ENCODE measurements at regions not wholly inside any gene's neighbourhood (a gene's known extent, or its start where the extent isn't known, plus 50 kb on each side); places are given as distances from the start of the nearest gene placed in this dataset.
A peak's percentile ranks its signal among the peaks of the same experiment; 100 is the strongest.
"Not testable (repeated sequence)": the region's sequence is repeated elsewhere in the genome, so short reads cannot be mapped to it uniquely, and the experiment has no call there.

GRCh38 chr18:56284319-56284718 is 354.1 kb downstream of the TXNL1 start:
- no peak for DNase-seq (ENCODE audit: low spot score)
- no peak for ATAC-seq

- no peak for DNase-seq (ENCODE audit: low spot score)
- ATAC-seq = no peak
Observed at GRCh38 chr18:56283316-56283715, 355.1 kb downstream of the TXNL1 start.

GRCh38 chr18:56282234-56283104 is 355.9 kb downstream of the TXNL1 start:
- DNase-seq (ENCODE audit: low spot score) (no peak), ATAC-seq (no peak)

GRCh38 chr18:56279816-56280215 is 358.6 kb downstream of the TXNL1 start:
- DNase-seq (ENCODE audit: low spot score); ATAC-seq: not testable (repeated sequence)

- ATAC-seq = no peak
- no peak for DNase-seq (ENCODE audit: low spot score)
Observed at GRCh38 chr18:56278421-56279003, 359.9 kb downstream of the TXNL1 start.

- ATAC-seq (no peak), DNase-seq (ENCODE audit: low spot score) (no peak)
Observed at GRCh38 chr18:56276466-56276865, 361.9 kb downstream of the TXNL1 start.

- DNase-seq (ENCODE audit: low spot score) = no peak
Observed at GRCh38 chr18:56273541-56274219, 364.7 kb downstream of the TXNL1 start.

GRCh38 chr18:56270671-56271250 is 367.6 kb downstream of the TXNL1 start:
- ATAC-seq = no peak

More at GRCh38 chr18:56273541-56274219, 364.7 kb downstream of the TXNL1 start:
- ATAC-seq = no peak

GRCh38 chr18:56269958-56270357 is 368.4 kb downstream of the TXNL1 start:
- no peak for ATAC-seq

More at GRCh38 chr18:56270671-56271250, 367.6 kb downstream of the TXNL1 start:
- DNase-seq (ENCODE audit: low spot score) = no peak

GRCh38 chr18:56268952-56269351 is 369.4 kb downstream of the TXNL1 start:
- ATAC-seq (no peak), DNase-seq (ENCODE audit: low spot score) (no peak)

More at GRCh38 chr18:56269958-56270357, 368.4 kb downstream of the TXNL1 start:
- DNase-seq (ENCODE audit: low spot score) = no peak

GRCh38 chr18:56267334-56267733 is 371.1 kb downstream of the TXNL1 start:
- ATAC-seq = no peak
- no peak for DNase-seq (ENCODE audit: low spot score)

- no peak for ATAC-seq
- no peak for DNase-seq (ENCODE audit: low spot score)
Observed at GRCh38 chr18:56258178-56258577, 380.2 kb downstream of the TXNL1 start.

- no peak for DNase-seq (ENCODE audit: low spot score)
- peak; percentile 30 for ATAC-seq
Observed at GRCh38 chr18:56257205-56257604, 381.2 kb downstream of the TXNL1 start.

GRCh38 chr18:56256659-56257058 is 381.7 kb downstream of the TXNL1 start:
- ATAC-seq (no peak), DNase-seq (ENCODE audit: low spot score) (no peak)

- ATAC-seq (no peak), DNase-seq (ENCODE audit: low spot score) (no peak)
Observed at GRCh38 chr18:56255381-56255780, 383.0 kb downstream of the TXNL1 start.

GRCh38 chr18:56252456-56252855 is 385.9 kb downstream of the TXNL1 start:
- ATAC-seq = no peak

GRCh38 chr18:56248610-56249235 is 389.7 kb downstream of the TXNL1 start:
- ATAC-seq = no peak

More at GRCh38 chr18:56252456-56252855, 385.9 kb downstream of the TXNL1 start:
- no peak for DNase-seq (ENCODE audit: low spot score)

GRCh38 chr18:56246916-56247315 is 391.5 kb downstream of the TXNL1 start:
- ATAC-seq (no peak), DNase-seq (ENCODE audit: low spot score) (no peak)

More at GRCh38 chr18:56248610-56249235, 389.7 kb downstream of the TXNL1 start:
- no peak for DNase-seq (ENCODE audit: low spot score)

GRCh38 chr18:56245866-56246580 is 392.4 kb downstream of the TXNL1 start:
- ATAC-seq (no peak), DNase-seq (ENCODE audit: low spot score) (no peak)

- DNase-seq (ENCODE audit: low spot score) (no peak), ATAC-seq (no peak)
Observed at GRCh38 chr18:56240405-56240804, 398.0 kb downstream of the TXNL1 start.

Data from left lobe of liver (tissue), 2 donors.